Cerebellar cortex (tissue), 1 donor: ENCODE measurements at regions not wholly inside any gene's neighbourhood (a gene's known extent, or its start where the extent isn't known, plus 50 kb on each side); places are given as distances from the start of the nearest gene placed in this dataset.
"Not testable (repeated sequence)": the region's sequence is repeated elsewhere in the genome, so short reads cannot be mapped to it uniquely, and the experiment has no call there.

ENCODE experiments used
- DNase-seq: peaks from one replicate; pipeline ENCODE4 v3.0.0-alpha.2; 2015; ENCODE audit warnings: low spot score

- no peak for DNase-seq
Observed at GRCh38 chr3:6287088-6287875, 573.6 kb upstream of the GRM7 start.

GRCh38 chr3:6301626-6302025, 559.3 kb upstream of the GRM7 start:
- DNase-seq = no peak

GRCh38 chr3:6315906-6316305, 545.0 kb upstream of the GRM7 start:
- no peak for DNase-seq

GRCh38 chr3:6321999-6322398, 538.9 kb upstream of the GRM7 start:
- DNase-seq = no peak

GRCh38 chr3:6326771-6327170, 534.1 kb upstream of the GRM7 start:
- DNase-seq = no peak

- DNase-seq = not testable (repeated sequence)
Observed at GRCh38 chr3:6340980-6341325, 520.0 kb upstream of the GRM7 start.

GRCh38 chr3:6351752-6352151, 509.2 kb upstream of the GRM7 start:
- no peak for DNase-seq

- DNase-seq = no peak
Observed at GRCh38 chr3:6354653-6355052, 506.3 kb upstream of the GRM7 start.

GRCh38 chr3:6362406-6362805, 498.5 kb upstream of the GRM7 start:
- no peak for DNase-seq

GRCh38 chr3:6367171-6367570, 493.7 kb upstream of the GRM7 start:
- DNase-seq = no peak

GRCh38 chr3:6392123-6392522, 468.8 kb upstream of the GRM7 start:
- no peak for DNase-seq

- DNase-seq = no peak
Observed at GRCh38 chr3:6394944-6395343, 466.0 kb upstream of the GRM7 start.

GRCh38 chr3:6396631-6397030, 464.3 kb upstream of the GRM7 start:
- DNase-seq = no peak

- DNase-seq = not testable (repeated sequence)
Observed at GRCh38 chr3:6402666-6403065, 458.2 kb upstream of the GRM7 start.

GRCh38 chr3:6406923-6407322, 454.0 kb upstream of the GRM7 start:
- DNase-seq = not testable (repeated sequence)

- no peak for DNase-seq
Observed at GRCh38 chr3:6416049-6416661, 444.8 kb upstream of the GRM7 start.

- DNase-seq = no peak
Observed at GRCh38 chr3:6417174-6417573, 443.7 kb upstream of the GRM7 start.

GRCh38 chr3:6418485-6418884, 442.4 kb upstream of the GRM7 start:
- DNase-seq = no peak

GRCh38 chr3:6421666-6422445, 439.1 kb upstream of the GRM7 start:
- DNase-seq = no peak

GRCh38 chr3:6425289-6425820, 435.6 kb upstream of the GRM7 start:
- DNase-seq = no peak

- DNase-seq = not testable (repeated sequence)
Observed at GRCh38 chr3:6428276-6428675, 432.6 kb upstream of the GRM7 start.

- no peak for DNase-seq
Observed at GRCh38 chr3:6435951-6436350, 425.0 kb upstream of the GRM7 start.

GRCh38 chr3:6437631-6438030, 423.3 kb upstream of the GRM7 start:
- no peak for DNase-seq
